RPMI7951 (cell line): ENCODE measurements at regions not wholly inside any gene's neighbourhood (a gene's known extent, or its start where the extent isn't known, plus 50 kb on each side); places are given as distances from the start of the nearest gene placed in this dataset.

Experiments
- DNase-seq: peaks from one replicate; pipeline ENCODE4 v3.0.0-alpha.2; 2012; ENCODE audit warnings: low read depth

DNA sequence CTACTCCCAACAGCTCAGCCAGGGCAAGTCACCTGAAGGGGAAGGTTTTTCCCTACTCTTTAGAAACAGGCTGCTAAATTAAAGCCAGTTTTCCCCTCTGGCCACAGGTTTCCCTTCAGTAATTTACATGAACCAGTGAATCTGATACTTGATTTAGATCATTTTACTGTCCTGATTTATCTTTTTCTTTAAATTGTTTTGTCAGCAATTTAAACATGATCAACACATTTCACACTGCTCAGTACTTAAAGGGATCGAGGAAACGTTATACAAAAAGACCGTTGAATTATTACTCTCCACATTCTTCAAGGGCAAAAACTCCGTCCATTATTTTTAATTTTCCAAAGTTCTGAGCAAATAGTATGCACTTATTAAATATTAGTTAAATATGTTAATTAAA is 1165.7 kb upstream of the GYPC start:
- DNase-seq, result no peak

DNA sequence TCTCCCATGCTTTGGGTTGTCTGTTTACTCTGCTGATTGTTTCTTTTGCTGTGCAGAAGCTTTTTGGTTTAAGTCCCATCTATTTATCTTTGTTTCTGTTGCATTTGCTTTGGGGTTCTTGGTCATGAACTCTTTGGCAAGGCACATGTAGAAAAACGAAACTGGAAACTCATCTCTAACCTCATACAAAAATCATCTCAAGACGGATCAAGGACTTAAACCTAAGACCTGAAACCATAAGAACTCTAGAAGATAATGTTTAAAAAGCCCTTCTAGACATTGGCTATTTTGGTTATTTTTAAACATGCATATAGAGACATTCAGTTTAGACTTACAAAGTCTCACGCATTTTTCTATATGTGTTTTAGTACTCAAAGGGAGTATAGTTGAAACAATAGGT is 1164.3 kb upstream of the GYPC start:
- no peak for DNase-seq

DNA sequence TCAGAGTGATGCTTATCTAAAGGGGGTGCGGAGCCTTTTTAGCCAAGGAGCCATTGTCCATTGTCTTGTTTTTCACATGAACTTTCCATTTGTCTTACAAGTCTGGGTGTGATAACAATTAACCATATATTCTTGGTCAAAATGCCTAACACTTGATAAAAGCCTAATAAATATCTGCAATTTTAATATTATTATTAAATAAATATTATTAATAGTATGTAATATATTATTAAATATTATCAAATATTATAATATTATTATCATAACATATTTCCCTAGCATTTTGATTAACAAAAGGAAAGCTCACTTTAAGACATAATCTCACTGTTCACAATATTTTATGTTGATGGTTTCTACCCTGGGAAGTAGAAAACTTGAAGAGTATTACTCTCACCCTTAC is 1143.6 kb upstream of the GYPC start:
- no peak for DNase-seq

DNA sequence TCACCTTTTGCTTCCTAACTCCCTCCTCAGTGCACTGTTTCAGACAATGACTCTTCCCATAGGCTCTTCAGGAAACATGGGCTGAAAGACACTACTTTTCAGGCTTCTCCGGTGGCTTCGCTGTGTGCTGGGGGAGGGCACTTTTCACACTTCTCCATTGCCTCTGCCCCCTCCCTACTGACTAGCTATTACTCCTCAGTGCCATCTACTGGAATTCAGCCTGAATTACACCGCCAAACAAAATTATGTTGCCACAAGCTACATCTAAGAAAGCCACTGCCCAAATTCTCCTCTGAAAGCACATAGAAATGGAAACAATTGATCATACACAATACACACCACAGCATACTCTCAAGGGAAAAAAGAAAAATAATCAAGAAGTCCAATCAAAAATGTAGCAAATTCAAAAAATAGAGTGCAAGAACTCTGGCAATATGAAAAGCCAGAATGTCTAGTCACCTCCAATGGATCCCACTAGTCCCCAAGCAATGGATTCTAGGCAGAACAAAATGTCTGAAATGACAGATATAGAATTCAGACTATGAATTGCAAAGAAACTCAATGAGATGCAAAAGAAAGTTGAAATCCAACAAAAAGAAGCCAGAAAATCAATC is 1139.4 kb upstream of the GYPC start:
- peak; percentile 4 for DNase-seq

DNA sequence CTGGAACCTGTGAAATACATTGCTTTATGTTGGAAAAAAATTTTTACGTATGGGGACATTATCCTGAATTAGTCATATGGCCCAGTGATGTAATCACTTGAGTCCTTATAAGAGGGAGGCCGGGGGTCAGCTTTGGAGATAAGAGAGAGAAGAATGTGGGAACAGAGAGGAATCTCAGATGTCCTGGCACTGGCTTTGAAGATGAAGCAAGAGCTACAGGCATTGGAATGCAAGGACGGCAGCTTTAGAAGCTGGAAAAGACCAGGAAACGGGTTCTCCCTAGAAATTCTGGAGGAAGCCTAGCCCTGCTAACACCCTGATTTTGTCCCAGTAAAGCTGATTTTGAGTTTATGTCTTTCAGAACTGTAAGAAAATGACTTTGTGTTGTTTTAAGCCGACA is 1129.9 kb upstream of the GYPC start:
- DNase-seq, result no peak

DNA sequence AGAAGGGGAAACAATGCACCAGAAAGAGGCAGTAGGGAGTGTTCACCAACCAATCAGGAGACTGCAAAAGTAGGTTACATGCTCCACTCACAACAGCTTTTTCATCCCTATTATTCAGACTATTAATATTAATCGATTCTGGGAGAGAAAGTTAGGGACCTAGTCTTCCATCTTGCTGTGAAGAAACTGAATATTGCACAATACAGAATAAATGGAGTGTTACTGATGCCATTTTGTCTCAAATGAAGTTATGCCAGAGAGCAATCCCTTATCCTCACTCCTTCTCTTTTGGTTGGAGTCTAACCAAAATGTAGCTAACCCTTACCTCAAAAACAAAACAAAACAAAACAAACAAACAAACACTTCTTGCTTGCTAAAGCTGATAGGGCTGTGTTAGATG is 1120.9 kb upstream of the GYPC start:
- DNase-seq, result no peak

DNA sequence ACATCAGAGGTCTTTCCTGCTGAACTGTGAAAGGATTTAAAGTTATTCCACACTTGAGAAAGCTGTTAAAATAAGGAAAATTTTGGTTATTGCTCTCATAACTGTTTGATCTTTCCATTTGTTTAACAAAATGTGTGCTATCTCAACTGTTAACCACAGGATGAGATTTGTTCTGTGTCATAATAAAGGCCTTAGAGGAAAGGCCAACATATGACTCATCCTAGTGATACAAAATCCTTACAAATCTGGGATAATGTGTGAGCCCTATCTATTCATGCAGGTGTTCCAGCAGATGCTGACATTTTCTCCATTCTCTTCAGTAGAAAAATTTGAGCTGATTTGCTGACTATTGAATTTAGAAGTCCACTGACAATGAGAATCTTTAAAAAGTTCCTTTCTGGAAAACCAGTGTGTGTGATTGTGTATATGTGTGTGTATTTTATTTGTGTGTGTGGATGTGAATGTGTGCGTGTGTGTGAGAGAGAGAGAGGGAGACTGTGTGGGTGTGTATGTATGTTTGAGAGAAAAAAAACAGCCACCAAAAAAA is 1111.9 kb upstream of the GYPC start:
- DNase-seq, result no peak

DNA sequence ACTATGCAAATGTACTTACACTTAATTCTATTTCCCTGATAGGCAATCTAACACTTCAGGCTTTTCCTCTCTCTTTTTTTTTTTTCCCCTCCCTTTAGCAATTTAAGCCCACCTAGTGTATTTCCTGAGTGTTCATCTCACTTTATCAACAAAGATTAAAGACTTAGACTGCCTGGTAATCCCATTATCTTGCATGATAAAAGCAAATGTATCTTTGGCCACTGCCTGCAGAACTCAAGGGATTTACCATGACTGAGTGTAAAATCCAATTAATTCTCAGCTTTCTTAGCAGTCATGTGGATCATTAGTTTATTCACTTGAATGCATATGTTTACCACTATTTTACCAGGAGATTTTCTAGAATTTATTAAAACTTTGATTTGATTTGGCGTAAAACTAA is 1102.2 kb upstream of the GYPC start:
- no peak for DNase-seq

DNA sequence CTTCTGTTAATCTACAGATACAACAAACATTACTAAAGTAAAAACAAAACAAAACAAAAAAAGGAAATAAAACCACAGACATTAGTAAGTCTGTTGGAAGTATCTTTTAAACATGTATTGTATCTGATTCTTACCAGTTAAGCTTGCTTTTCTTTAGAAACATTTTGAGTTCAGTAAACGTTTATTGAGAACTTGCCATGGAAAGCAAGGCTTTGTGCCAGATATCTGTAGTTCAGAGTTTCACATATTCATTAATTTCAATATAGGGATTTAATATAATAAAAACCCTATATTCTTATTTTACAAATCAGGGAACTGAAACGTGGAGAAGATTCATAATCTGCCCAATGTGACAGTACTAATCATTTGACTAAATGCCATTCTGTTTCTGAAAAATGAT is 1101.0 kb upstream of the GYPC start:
- DNase-seq, result no peak

DNA sequence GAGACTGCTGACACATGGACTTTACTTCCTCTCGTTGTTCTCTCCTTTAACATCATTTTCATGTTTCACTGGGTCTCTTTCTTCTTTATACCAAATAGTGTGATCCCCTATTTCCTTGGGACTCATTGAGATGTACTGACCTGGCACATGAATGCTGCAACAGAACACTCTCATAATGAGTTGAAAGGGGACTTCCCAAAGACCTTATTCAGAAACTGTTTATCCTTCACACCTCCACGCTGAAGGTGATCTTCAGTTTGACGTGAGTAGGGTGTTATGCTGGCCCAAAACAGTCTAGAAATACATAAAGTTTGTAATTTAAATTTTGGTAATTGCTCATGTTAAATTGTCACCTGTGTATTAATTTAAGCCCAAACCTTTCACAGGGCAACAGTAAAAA is 1096.8 kb upstream of the GYPC start:
- DNase-seq, result no peak

DNA sequence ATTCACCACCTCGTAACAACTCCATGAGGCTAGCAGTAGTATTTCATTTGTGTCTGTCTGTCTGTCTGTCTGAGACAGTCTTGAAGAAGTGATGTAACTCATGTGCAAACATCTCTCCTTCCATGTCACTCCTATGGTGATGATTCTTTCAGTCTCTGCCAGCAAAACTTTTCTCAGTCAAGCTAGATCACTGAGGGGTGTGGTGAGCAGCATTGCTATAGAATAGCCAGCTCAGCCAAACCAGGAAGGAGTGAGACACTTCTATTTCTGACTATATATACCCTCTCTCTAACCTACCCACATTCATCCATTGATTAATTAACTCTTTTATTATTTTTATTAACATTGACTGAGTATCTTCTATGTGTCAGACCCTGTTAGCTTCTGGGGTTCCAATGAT is 1095.1 kb upstream of the GYPC start:
- no peak for DNase-seq

DNA sequence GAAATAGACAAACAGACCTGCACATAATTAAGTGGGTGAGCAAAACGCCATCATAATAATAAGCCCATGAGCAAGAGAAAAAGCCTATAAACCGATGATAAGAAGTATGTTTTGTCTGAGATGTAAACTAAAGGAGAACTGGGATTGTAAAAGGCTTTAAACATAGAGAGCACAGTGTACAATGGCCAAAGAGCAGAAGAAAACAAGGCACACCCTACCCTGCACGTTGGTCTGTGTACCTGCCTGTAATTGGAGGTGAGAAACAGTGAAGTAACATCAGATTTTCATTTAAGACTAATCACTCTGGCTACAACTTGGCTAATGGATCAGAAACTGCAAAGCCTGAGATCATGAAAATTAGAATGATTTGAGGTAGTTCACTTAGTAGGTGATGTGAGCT is 1094.7 kb upstream of the GYPC start:
- DNase-seq, result no peak

DNA sequence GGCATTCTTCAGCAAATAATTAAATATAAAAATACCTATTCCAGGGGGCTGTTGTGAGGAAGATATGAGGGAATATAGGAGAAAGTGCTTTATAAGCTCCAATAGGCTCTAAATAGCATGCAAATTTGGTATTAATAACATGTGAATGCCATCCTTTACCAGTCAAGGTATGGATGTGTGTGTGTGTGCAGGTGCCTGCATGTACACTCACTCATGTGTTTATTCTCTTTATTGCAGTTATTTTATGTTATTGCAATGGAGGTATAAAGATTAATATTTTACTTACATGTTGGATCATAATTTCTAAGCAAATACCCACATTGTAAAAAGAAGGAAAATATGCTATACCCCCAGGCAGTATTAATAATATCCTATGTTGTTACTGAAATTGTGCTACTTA is 1093.0 kb upstream of the GYPC start:
- DNase-seq, result no peak

DNA sequence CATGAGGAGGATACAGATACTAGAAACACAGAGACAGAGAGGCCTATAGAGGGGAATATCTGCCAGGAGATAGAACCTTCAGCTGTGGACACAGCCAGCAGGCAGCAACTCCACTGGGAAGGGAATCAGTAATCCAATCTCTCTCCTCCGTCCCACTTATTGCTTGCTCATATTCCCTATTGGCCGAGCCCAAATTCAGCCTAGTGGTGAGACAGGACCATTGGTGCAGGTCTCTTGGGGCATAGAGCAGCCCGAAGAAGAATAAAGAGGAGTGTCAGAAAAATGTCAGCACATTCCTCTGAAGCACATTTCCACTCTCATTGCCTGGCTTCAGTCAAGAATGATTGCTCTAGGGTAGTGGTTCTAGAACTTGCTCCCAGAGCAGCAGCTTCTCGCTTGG is 1091.5 kb upstream of the GYPC start:
- no peak for DNase-seq

DNA sequence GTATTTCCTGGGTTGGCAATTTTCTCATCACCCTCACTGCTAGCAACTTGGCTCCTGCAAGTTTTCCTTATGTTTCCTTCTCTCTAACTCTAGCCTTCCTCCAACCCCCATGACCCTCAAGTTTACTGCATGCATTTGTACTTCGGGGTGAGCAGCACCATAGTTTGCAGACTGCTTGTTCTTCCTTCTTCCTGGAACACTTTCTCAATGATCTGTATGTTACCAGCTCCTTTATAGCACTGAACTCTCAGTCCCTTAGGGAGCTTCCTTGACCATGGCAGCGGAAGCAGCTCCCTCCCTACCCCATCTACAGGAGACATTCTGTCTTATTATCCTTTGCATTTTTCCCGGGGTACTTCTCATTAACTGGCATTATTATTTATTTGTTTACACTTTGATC is 1089.5 kb upstream of the GYPC start:
- DNase-seq, result no peak

DNA sequence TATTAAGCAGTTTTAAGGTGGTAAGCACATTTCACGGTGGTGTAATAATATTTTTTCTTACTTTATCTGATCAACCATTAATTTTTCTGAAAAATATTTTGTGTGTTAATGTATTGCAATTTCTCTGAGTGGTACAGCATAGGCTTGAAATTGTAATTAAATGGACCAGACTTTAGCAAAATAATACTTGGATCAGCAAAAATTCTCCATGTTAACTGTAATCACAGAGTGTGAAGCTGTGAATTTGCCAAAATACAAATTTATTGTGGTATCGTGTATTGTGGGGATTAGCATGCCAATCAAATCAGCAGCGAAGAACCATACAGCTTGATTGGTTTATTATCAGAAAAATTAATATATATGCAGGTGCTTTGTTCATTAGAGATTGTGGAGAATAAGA is 1088.9 kb upstream of the GYPC start:
- DNase-seq, result no peak

DNA sequence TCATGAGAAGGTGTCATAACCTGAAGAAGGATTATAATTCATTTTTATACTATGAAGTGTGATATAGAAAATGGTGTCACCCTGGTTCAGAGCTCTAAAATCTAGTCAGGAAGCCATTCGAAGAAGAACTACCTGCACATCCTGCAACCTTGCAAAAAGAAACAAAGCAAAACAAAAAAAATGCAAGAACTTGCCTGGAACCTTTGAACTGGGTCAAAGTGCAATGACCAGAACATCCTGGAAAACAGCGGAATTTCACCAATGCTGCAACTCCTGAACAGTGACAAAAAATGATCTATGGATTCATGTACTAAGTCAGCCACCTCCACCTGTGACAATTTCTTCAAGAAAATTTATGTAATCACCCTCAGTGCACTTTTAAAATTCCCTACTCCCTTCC is 1083.3 kb upstream of the GYPC start:
- DNase-seq, result no peak

DNA sequence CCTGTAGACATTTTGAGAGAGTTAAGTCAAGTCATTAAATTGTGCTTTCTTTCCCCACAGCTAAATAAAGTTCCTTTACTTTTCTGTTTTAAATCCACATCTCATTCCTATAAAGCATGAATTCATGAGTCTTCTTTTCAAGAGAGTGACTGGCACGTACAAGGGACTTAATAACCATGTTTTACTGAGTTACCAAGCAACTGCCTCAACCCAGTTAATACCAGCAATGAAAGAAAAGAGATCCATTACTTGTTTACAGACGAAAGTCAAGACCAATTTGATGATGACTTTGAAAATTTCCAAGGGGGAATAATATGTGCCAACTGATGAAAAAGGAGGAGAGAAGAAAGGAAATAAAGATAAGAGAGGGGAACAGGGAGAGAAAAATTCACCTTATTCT is 1082.5 kb upstream of the GYPC start:
- DNase-seq, result no peak

DNA sequence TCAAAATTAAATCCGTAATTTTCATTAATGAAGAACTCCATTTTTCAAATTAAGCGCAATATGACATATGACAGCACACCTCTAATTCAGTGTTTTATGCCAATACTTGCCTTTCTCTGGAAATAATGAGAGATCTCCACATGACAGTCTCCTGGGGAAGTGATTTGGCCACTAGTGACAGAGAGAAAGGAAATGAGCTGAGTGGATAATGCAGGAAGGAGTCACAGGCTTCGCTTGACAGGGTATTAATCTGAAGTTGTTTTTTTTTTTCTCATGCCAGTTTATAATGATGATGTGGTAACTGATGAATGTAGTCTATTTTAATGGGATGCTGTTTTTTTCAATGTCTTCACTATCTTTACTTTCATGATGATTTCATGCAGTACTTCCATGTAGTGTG is 1079.4 kb upstream of the GYPC start:
- DNase-seq, result no peak

DNA sequence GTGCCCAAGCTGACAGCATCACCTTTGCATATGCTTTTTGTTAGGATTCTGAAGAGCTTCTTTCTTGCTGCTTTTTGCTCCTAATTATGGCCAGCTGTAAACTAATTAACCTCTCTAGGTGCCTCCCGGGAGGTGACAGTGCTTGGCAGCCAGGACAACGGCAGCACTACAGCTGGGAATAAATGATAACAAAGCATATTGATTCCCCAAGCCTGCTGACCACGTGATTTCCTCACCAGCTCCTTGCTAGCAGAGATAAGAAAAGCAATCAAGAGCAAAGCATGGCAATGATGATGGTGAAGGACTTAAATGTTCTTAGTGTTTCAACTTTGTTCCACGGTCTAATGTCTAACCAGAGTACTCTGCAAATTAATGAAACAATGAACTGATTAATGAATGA is 1074.4 kb upstream of the GYPC start:
- DNase-seq, result no peak

DNA sequence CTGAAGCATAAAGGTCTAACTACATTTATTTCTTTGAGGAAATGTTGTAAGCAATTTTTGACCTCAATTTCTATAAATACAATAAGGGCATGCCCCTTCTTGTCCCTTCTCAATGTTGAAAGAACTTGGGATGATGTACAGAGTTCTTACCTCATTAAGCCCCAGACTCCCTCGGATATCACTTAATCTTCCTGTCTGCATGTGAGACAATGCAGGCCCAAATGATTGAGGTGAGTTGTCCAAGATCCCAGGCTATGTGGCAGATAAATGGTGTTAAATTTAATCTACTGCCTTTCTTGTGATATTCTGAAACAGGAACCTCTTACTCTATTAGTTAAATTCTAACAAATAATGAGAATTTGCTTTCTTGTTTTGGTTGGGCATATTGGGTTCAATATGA is 1073.4 kb upstream of the GYPC start:
- no peak for DNase-seq

DNA sequence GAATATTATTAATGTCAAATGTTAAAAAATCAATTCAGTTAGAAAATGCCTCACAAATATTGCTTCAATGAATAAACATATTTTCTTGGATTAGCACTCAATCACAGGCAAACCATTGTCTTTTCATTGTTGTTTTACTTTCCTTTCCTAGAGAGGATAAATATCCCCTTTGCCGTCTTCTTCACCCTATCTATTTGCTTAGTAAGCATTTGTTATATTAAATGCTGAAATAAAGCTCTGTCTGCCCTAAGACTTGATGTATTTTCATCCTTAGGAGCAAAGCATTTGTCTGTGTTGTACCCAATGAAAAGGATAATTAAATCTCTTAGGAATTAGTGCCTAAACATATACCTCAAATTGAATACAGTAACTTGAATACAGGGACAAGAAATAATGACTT is 1071.2 kb upstream of the GYPC start:
- DNase-seq, result no peak

DNA sequence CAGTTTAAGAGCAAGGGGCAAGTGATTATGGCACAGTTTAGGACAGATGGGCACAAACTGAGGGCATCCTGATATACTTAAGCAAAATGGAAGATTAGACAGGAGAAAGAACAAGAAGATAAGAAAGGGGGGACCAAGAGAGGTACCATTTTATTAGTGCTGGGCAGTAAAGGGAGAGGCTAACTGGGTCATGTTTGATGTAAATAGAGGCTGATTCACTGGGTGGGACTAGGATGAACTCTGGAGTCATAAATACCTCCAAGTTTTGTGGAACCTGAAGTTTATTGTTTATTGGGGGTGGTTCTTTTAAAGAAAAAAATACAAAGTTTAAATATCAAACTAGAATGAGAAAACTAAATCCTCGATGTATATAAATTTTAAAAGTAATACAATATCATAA is 1067.2 kb upstream of the GYPC start:
- DNase-seq, result no peak

DNA sequence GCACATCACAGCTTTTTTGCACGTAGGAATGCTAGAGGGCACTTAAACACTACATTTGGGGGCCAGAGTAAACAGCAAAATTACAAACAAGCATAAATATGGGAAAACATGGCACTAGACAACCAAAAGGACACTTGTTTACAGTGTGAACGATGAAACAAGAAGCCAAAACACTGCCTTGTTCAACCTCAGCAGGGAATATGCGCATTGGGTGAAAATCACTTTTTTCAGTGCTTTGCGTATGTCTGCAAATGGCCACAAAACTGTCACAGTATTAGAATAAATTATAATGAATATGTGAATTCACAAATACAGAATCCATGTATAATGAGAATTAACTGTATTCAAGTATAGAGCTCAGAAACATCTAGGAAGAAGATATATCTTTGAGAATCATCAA is 1064.0 kb upstream of the GYPC start:
- DNase-seq, result no peak

DNA sequence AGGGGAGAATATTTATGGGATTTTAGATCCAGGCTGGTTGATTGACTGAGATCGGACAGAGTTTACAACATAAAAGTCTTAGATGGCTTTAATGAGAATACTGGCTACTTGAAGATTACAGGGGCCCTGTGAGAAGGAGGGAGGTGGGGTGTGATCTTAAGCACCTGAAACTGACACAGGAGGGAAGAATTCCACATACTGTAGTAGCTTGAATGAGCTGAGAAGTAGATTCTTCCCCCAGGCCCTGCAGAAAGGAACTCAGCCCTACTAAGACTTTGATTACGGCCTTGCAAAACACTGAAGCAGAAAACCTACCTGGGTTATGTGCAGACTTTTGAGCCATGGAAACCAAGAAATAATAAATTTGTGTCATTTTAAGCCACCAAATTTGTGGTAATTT is 1062.9 kb upstream of the GYPC start:
- no peak for DNase-seq
